Chondrocyte (in vitro differentiated cells): ENCODE measurements at regions not wholly inside any gene's neighbourhood (a gene's known extent, or its start where the extent isn't known, plus 50 kb on each side); places are given as distances from the start of the nearest gene placed in this dataset.

Source experiments
- DNase-seq: peaks from one replicate; pipeline ENCODE4 v3.0.0; 2021; ENCODE audit warnings: mixed read lengths, low spot score
- H3K27ac Mint-ChIP-seq: one replicate; pipeline ENCODE4 v1.8.0; 2021; ENCODE audit warnings: mild to moderate bottlenecking, moderate library complexity, mixed read lengths; ENCODE audit not compliant: unreplicated experiment
- H3K27me3 Mint-ChIP-seq: 2 replicates; pipeline ENCODE4 v1.8.0; 2021; ENCODE audit warnings: low read depth, mixed read lengths
- H3K36me3 Mint-ChIP-seq: 2 replicates; pipeline ENCODE4 v1.8.0; 2021; ENCODE audit warnings: low read depth, mixed read lengths
- H3K4me1 Mint-ChIP-seq: 2 replicates; pipeline ENCODE4 v1.8.0; 2021; ENCODE audit warnings: low read depth, mild to moderate bottlenecking, mixed read lengths
- H3K4me3 Mint-ChIP-seq: one replicate; pipeline ENCODE4 v1.8.0; 2021; ENCODE audit warnings: mild to moderate bottlenecking, moderate library complexity, mixed read lengths; ENCODE audit not compliant: unreplicated experiment
- H3K9me3 Mint-ChIP-seq: 2 replicates; pipeline ENCODE4 v1.8.0; 2021; ENCODE audit warnings: low read depth, mixed read lengths
- TF ChIP-seq, protein P1 (sequence below): fragments of 200-600 bp; sonication (generic); IDR thresholded peaks from 2 replicates; pipeline ENCODE4 v1.5.0; 2021; ENCODE audit warnings: antibody characterized with exemption, mild to moderate bottlenecking, moderate library complexity

DNA sequence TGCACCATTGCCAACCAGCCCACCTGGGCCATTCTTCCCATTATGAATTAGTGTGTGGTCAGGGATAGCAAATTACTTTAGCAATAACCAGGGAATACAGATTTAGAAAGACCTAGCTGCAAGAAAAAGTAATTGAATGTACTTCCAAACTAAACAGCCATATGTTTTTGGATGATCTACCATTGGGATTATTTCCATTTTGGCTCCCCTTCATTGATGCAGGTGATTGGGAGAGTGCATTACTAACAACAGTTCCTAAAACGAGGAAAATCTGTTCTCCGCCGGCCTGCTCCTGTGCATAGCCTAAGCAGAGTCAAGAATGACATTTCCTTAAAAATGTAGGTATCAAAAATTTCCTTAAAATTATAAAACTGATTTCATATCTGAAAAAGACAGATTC, 58.5 kb downstream of the MAIP1 start:
- peaks cover 3% of the 10 kb centered on the region for H3K36me3 Mint-ChIP-seq
- H3K27me3 Mint-ChIP-seq: no peaks in the 10 kb centered on the region
- no peaks in the 10 kb centered on the region for H3K4me1 Mint-ChIP-seq
- no peak overlapping the region for H3K4me3 Mint-ChIP-seq
- TF ChIP-seq, protein P1, sequence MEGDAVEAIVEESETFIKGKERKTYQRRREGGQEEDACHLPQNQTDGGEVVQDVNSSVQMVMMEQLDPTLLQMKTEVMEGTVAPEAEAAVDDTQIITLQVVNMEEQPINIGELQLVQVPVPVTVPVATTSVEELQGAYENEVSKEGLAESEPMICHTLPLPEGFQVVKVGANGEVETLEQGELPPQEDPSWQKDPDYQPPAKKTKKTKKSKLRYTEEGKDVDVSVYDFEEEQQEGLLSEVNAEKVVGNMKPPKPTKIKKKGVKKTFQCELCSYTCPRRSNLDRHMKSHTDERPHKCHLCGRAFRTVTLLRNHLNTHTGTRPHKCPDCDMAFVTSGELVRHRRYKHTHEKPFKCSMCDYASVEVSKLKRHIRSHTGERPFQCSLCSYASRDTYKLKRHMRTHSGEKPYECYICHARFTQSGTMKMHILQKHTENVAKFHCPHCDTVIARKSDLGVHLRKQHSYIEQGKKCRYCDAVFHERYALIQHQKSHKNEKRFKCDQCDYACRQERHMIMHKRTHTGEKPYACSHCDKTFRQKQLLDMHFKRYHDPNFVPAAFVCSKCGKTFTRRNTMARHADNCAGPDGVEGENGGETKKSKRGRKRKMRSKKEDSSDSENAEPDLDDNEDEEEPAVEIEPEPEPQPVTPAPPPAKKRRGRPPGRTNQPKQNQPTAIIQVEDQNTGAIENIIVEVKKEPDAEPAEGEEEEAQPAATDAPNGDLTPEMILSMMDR: no peak
- H3K27ac Mint-ChIP-seq: no peak overlapping the region
- DNase-seq: no peak
- peaks cover 17% of the 10 kb centered on the region for H3K9me3 Mint-ChIP-seq

GRCh38 chr2:200021449-200022114, 66.2 kb downstream of the MAIP1 start:
- Mint-ChIP-seq H3K9me3 (peaks cover 9% of the 10 kb centered on the region), H3K4me3 (no peak overlapping the region), H3K27ac (no peak overlapping the region), H3K27me3 (no peaks in the 10 kb centered on the region), H3K4me1 (peaks cover 7% of the 10 kb centered on the region), H3K36me3 (peaks cover 3% of the 10 kb centered on the region)
- TF ChIP-seq, protein P1: no peak
- DNase-seq: no peak

- TF ChIP-seq, protein P1: no peak
- no peak overlapping the region for H3K4me3 Mint-ChIP-seq
- DNase-seq: no peak
- H3K36me3 Mint-ChIP-seq: no peaks in the 10 kb centered on the region
- H3K9me3 Mint-ChIP-seq: peaks cover 11% of the 10 kb centered on the region
- no peak overlapping the region for H3K27ac Mint-ChIP-seq
- H3K27me3 Mint-ChIP-seq: no peaks in the 10 kb centered on the region
- peaks cover 9% of the 10 kb centered on the region for H3K4me1 Mint-ChIP-seq
Observed at GRCh38 chr2:200022511-200022910, 67.1 kb downstream of the MAIP1 start.

DNA sequence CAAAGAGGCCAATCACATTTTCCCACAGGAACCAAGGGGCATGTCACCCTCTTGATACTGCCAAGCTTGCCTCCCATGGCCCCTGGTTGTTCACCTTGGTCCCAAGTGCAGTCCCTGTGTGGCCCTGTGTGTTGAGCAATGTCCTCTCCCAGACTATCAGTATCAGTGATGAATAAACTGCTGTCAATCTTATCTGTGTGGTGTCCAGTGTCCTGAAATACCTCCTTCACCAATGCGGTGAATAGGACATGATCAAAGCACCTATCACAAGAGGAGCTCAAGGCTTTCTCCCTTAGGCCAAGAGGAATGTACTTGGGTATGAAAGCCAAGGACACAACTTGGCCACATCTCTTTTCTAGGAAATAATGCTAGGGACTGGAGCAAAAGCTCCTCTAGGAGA, 68.2 kb downstream of the MAIP1 start:
- Mint-ChIP-seq H3K27ac (no peak overlapping the region), H3K9me3 (peaks cover 11% of the 10 kb centered on the region), H3K4me1 (peaks cover 10% of the 10 kb centered on the region), H3K36me3 (no peaks in the 10 kb centered on the region), H3K4me3 (no peak overlapping the region), H3K27me3 (no peaks in the 10 kb centered on the region)
- TF ChIP-seq, protein P1: no peak
- no peak for DNase-seq

DNA sequence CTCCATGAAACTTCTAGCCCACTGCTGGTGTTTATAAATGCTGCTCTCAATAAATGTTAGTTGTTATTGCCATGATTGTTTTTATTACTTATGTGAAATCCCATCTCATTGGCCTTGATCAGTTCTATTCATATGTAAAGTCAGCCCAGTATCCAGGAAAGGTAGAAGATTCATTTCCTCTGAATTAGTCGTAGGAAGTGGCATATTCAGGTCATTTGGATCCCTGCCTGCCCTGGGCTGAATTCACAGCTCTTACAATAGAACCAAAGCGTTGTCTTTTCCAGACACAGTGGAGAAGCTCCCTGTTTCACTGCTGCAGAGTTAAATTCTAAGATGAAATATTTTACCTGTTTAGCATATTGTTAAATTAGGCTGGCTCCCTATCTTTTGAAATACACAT, 70.3 kb downstream of the MAIP1 start:
- no peak for DNase-seq
- H3K27ac Mint-ChIP-seq: no peak overlapping the region
- no peak overlapping the region for H3K4me3 Mint-ChIP-seq
- H3K27me3 Mint-ChIP-seq: no peaks in the 10 kb centered on the region
- peaks cover 4% of the 10 kb centered on the region for H3K9me3 Mint-ChIP-seq
- H3K4me1 Mint-ChIP-seq: peaks cover 19% of the 10 kb centered on the region
- no peaks in the 10 kb centered on the region for H3K36me3 Mint-ChIP-seq
- TF ChIP-seq, protein P1: no peak
